ENCODE measurements at regions not wholly inside any gene's neighbourhood (a gene's known extent, or its start where the extent isn't known, plus 50 kb on each side); places are given as distances from the start of the nearest gene placed in this dataset.

DNA sequence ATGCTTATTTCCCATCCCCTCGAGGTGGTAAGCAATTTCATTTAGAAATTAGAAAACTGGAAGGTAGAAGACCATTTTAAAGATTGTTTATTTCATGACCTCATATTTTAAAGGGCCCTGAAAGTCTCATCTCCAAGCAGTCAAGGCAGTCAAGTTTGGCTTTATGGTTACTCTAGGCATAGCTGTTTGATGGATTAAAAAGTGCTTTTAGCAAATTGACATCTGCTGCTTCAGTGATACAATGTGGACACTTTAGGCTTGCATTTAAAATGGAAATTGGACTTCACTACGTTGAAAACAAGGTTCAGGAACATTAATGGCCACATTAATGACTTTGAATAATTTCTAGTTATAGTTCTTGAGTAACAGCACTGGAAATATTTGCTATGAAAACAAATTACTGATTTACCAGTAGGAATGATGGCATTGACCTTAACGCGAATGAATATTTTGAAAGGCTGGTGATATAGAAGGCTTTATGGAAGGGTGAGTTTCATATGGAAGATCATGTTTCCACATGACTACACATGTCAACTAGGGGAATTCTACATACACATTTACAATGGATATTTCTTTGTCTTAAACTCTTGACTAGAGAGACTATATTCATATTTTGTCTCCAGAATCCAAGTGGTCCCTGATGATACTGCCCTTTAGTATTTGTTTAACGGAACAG lies 873.5 kb downstream of the JRKL start:
- TF ChIP-seq, protein P1, sequence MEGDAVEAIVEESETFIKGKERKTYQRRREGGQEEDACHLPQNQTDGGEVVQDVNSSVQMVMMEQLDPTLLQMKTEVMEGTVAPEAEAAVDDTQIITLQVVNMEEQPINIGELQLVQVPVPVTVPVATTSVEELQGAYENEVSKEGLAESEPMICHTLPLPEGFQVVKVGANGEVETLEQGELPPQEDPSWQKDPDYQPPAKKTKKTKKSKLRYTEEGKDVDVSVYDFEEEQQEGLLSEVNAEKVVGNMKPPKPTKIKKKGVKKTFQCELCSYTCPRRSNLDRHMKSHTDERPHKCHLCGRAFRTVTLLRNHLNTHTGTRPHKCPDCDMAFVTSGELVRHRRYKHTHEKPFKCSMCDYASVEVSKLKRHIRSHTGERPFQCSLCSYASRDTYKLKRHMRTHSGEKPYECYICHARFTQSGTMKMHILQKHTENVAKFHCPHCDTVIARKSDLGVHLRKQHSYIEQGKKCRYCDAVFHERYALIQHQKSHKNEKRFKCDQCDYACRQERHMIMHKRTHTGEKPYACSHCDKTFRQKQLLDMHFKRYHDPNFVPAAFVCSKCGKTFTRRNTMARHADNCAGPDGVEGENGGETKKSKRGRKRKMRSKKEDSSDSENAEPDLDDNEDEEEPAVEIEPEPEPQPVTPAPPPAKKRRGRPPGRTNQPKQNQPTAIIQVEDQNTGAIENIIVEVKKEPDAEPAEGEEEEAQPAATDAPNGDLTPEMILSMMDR (IDR thresholded peaks at IDR 0.05; ENCODE audit: low read length), result no peak
- TF ChIP-seq EZH2 (IDR thresholded peaks at IDR 0.05; ENCODE audit: borderline replicate concordance, low read length), result no peak
